ENCODE measurements at regions not wholly inside any gene's neighbourhood (a gene's known extent, or its start where the extent isn't known, plus 50 kb on each side); places are given as distances from the start of the nearest gene placed in this dataset.

DNA sequence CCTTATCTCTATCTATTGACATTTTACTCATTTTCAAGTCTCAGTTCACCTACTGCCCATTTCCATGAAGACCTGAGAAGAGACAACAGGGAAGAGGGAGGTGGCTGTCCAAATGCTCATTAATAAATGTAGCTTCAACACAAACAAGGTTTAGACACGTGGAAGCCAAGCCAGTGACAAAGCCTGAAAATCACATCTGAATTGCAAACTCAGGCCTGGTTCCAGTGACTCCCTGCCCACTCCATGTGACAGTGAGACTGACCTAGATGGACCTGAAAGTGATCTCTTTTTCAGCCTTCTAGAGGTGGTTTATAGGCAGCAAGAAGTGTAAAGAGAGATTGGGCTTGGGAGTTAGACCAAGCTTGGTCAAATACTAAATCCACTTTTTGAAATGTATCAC, 126.6 kb upstream of the BCL6 start:
- Histone ChIP-seq H3K4me2 (ENCODE audit: low read length) (no peak overlapping the region), H3K9me2 (ENCODE audit: insufficient read depth) (no peaks in the 10 kb centered on the region), H3K79me2 (ENCODE audit: insufficient read depth, low read length) (no peaks in the 10 kb centered on the region), H3K9me3 (ENCODE audit: control insufficient read depth in 1 of 2, insufficient read depth in 1 of 2, low read depth in 1 of 2, low read length in 2 of 2) (no peaks in the 10 kb centered on the region), H3K36me3 (ENCODE audit: control insufficient read depth in 1 of 2, insufficient read depth in 2 of 2, low read length in 2 of 2) (peaks cover 0 to 11% of the 10 kb centered on the region in 2 experiments; a peak in 2 of 4 replicates), H3K27me3 (ENCODE audit: insufficient read depth, low read length) (no peaks in the 10 kb centered on the region), H3K27ac (ENCODE audit: low read depth, low read length) (no peak overlapping the region), H3K4me3 (replicated peaks in 1 of 2; ENCODE audit: low read depth in 1 of 2, low read length in 2 of 2) (no peak overlapping the region), H2AFZ (ENCODE audit: low read depth, low read length, poor library complexity, severe bottlenecking) (no peak overlapping the region), H4K20me1 (ENCODE audit: insufficient read depth) (no peaks in the 10 kb centered on the region), H3K4me1 (ENCODE audit: control insufficient read depth in 1 of 2, insufficient read depth in 2 of 2, low read length in 2 of 2) (no peaks in the 10 kb centered on the region; a peak in 1 of 4 replicates), H3K9ac (ENCODE audit: low read length) (no peak overlapping the region)
- intact Hi-C loops (cut with micrococcal nuclease): no loop called here
- ATAC-seq (no peak), DNase-seq (ENCODE audit: low read depth, low spot score) (no peak)
- RAD21 ChIA-PET (ENCODE audit: low non-redundant PET in 1 of 2, low total read pairs in 2 of 2, uncharacterized antibody in 2 of 2, unreplicated experiment in 2 of 2): no interaction called here
- no TSS peak for BruUV-seq (replicated peaks)
- CTCF ChIA-PET: no interaction called here
- no peak for TF ChIP-seq CEBPB (IDR thresholded peaks at IDR 0.05; ENCODE audit: low read depth)
- TF ChIP-seq, protein P1, sequence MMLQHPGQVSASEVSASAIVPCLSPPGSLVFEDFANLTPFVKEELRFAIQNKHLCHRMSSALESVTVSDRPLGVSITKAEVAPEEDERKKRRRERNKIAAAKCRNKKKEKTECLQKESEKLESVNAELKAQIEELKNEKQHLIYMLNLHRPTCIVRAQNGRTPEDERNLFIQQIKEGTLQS (IDR thresholded peaks at IDR 0.05): no peak
- TF ChIP-seq CBX3 (IDR thresholded peaks at IDR 0.05; ENCODE audit: low read depth): no peak
- TF ChIP-seq, protein P2, sequence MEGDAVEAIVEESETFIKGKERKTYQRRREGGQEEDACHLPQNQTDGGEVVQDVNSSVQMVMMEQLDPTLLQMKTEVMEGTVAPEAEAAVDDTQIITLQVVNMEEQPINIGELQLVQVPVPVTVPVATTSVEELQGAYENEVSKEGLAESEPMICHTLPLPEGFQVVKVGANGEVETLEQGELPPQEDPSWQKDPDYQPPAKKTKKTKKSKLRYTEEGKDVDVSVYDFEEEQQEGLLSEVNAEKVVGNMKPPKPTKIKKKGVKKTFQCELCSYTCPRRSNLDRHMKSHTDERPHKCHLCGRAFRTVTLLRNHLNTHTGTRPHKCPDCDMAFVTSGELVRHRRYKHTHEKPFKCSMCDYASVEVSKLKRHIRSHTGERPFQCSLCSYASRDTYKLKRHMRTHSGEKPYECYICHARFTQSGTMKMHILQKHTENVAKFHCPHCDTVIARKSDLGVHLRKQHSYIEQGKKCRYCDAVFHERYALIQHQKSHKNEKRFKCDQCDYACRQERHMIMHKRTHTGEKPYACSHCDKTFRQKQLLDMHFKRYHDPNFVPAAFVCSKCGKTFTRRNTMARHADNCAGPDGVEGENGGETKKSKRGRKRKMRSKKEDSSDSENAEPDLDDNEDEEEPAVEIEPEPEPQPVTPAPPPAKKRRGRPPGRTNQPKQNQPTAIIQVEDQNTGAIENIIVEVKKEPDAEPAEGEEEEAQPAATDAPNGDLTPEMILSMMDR (IDR thresholded peaks at IDR 0.05 in 2 of 3, conservative IDR thresholded peaks at IDR 0.05 in 1 of 3; ENCODE audit: borderline replicate concordance in 1 of 3, insufficient read depth in 1 of 3, low read depth in 2 of 3, low read length in 2 of 3): no peak
- TF ChIP-seq SIN3A (IDR thresholded peaks at IDR 0.05; ENCODE audit: low read depth): no peak
- TF ChIP-seq TCF7L2 (IDR thresholded peaks at IDR 0.05; ENCODE audit: borderline replicate concordance, extremely low read depth, insufficient read depth, insufficient read length): no peak
- TF ChIP-seq, protein P3, sequence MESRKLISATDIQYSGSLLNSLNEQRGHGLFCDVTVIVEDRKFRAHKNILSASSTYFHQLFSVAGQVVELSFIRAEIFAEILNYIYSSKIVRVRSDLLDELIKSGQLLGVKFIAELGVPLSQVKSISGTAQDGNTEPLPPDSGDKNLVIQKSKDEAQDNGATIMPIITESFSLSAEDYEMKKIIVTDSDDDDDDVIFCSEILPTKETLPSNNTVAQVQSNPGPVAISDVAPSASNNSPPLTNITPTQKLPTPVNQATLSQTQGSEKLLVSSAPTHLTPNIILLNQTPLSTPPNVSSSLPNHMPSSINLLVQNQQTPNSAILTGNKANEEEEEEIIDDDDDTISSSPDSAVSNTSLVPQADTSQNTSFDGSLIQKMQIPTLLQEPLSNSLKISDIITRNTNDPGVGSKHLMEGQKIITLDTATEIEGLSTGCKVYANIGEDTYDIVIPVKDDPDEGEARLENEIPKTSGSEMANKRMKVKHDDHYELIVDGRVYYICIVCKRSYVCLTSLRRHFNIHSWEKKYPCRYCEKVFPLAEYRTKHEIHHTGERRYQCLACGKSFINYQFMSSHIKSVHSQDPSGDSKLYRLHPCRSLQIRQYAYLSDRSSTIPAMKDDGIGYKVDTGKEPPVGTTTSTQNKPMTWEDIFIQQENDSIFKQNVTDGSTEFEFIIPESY (IDR thresholded peaks at IDR 0.05; ENCODE audit: extremely low read depth, insufficient replicate concordance, low read length): no peak
- TF ChIP-seq ELF1 (IDR thresholded peaks at IDR 0.05; ENCODE audit: borderline replicate concordance, low read depth): no peak
- TF ChIP-seq EZH2phosphoT487 (IDR thresholded peaks at IDR 0.05; ENCODE audit: borderline replicate concordance): no peak
- TF ChIP-seq ZNF274 (IDR thresholded peaks at IDR 0.05; ENCODE audit: low read depth, low read length): no peak
- no peak for TF ChIP-seq RAD21 (IDR thresholded peaks at IDR 0.05; ENCODE audit: low read depth)
- TF ChIP-seq EGR1 (IDR thresholded peaks at IDR 0.05; ENCODE audit: low read depth): no peak
- TF ChIP-seq, protein P4, sequence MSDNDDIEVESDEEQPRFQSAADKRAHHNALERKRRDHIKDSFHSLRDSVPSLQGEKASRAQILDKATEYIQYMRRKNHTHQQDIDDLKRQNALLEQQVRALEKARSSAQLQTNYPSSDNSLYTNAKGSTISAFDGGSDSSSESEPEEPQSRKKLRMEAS (IDR thresholded peaks at IDR 0.05): no peak
- TF ChIP-seq POLR2A (IDR thresholded peaks at IDR 0.05; ENCODE audit: borderline replicate concordance, extremely low read depth, insufficient read depth, insufficient read length): no peak
- no peak for TF ChIP-seq REST (IDR thresholded peaks at IDR 0.05; ENCODE audit: low read depth)
- TF ChIP-seq SRF (IDR thresholded peaks at IDR 0.05; ENCODE audit: low read depth): no peak
- TF ChIP-seq SP1 (IDR thresholded peaks at IDR 0.05; ENCODE audit: low read depth): no peak
- TF ChIP-seq JUND (IDR thresholded peaks at IDR 0.05): no peak
- TF ChIP-seq EZH2 (IDR thresholded peaks at IDR 0.05): no peak
- POLR2A ChIA-PET: no interaction called here

Data from HCT116 (cell line).